ENCODE measurements at regions not wholly inside any gene's neighbourhood (a gene's known extent, or its start where the extent isn't known, plus 50 kb on each side); places are given as distances from the start of the nearest gene placed in this dataset.

GRCh38 chr4:110962616-110963015 lies 339.7 kb upstream of the PITX2 start (continued):
- no peak for TF ChIP-seq ZNF707 (CRISPR knock-in tag; conservative IDR thresholded peaks at IDR 0.05)
- TF ChIP-seq SFPQ (IDR thresholded peaks at IDR 0.05; ENCODE audit: low read depth, low read length), result no peak
- TF ChIP-seq SMARCE1 (IDR thresholded peaks at IDR 0.05), result no peak

GRCh38 chr4:110963662-110964280 lies 340.9 kb upstream of the PITX2 start:
- Histone ChIP-seq H2AFZ (ENCODE audit: low read depth, low read length) (no peak overlapping the region), H3K36me3 (ENCODE audit: control insufficient read depth, insufficient read depth, low read length) (no peaks in the 10 kb centered on the region), H3K9me3 (replicated peaks; ENCODE audit: control insufficient read depth, insufficient read depth, low read depth, low read length) (no peaks in the 10 kb centered on the region), H3K4me3 (no peak overlapping the region), H3K9me1 (ENCODE audit: control insufficient read depth, insufficient read depth, low read length) (no peaks in the 10 kb centered on the region), H3K79me2 (ENCODE audit: control insufficient read depth, insufficient read depth, low read length) (no peaks in the 10 kb centered on the region), H4K20me1 (replicated peaks; ENCODE audit: control insufficient read depth, insufficient read depth, low read length) (no peaks in the 10 kb centered on the region), H3K27ac (ENCODE audit: extremely low read depth, low read depth, low read length) (no peak overlapping the region), H3K27me3 (ENCODE audit: control insufficient read depth in 2 of 2, insufficient read depth in 2 of 2, low read length in 2 of 2) (no peaks in the 10 kb centered on the region), H3K4me2 (ENCODE audit: insufficient read depth, low read length) (no peak overlapping the region), H3K9ac (ENCODE audit: insufficient read depth in 1 of 2, low read depth in 2 of 2, low read length in 2 of 2) (no peak overlapping the region), H3K4me1 (replicated peaks in 1 of 2; ENCODE audit: control insufficient read depth in 2 of 2, insufficient read depth in 2 of 2, low read length in 2 of 2) (no peaks in the 10 kb centered on the region)
- BruUV-seq (replicated peaks), result no TSS peak
- CTCF ChIA-PET (ENCODE audit: low intra/inter-chr PET ratio), result no interaction called here
- intact Hi-C loops (cut with micrococcal nuclease) (no loop called here), in situ Hi-C loops (cut with MboI) (no loop called here)
- no peak for DNase-seq (ENCODE audit: extremely low read depth in 1 of 4, low spot score in 3 of 4)
- ATAC-seq, result no peak
- no peak for TF ChIP-seq GATA2 (CRISPR knock-in tag; IDR thresholded peaks at IDR 0.05)
- TF ChIP-seq PML (IDR thresholded peaks at IDR 0.05; ENCODE audit: low read length), result no peak
- no peak for TF ChIP-seq NR3C1 (CRISPR knock-in tag; IDR thresholded peaks at IDR 0.05)
- TF ChIP-seq MYNN (IDR thresholded peaks at IDR 0.05), result no peak
- TF ChIP-seq MYNN (CRISPR knock-in tag; IDR thresholded peaks at IDR 0.05), result no peak
- no peak for TF ChIP-seq SAFB2 (IDR thresholded peaks at IDR 0.05; ENCODE audit: borderline replicate concordance, low read depth, low read length, severe bottlenecking)
- TF ChIP-seq CHCHD3 (CRISPR knock-in tag; IDR thresholded peaks at IDR 0.05), result no peak
- TF ChIP-seq TAL1 (IDR thresholded peaks at IDR 0.05), result no peak
- no peak for TF ChIP-seq ELK3 (CRISPR knock-in tag; IDR thresholded peaks at IDR 0.05)
- no peak for TF ChIP-seq FOXA1 (IDR thresholded peaks at IDR 0.05; ENCODE audit: borderline replicate concordance)
- TF ChIP-seq ZNF23 (CRISPR knock-in tag; IDR thresholded peaks at IDR 0.05), result no peak
- TF ChIP-seq ETS2 (tag; IDR thresholded peaks at IDR 0.05; ENCODE audit: borderline replicate concordance, poor library complexity, severe bottlenecking), result no peak
- TF ChIP-seq ZSCAN29 (IDR thresholded peaks at IDR 0.05), result no peak
- WGBS (ENCODE audit: insufficient coverage, low coverage, missing lambda C conversion rate), result 2% methylated on average over 11 of the region's 11 CpGs
- POLR2A ChIA-PET, result no interaction called here
- no peak for FAIRE-seq
